ENCODE measurements at regions not wholly inside any gene's neighbourhood (a gene's known extent, or its start where the extent isn't known, plus 50 kb on each side); places are given as distances from the start of the nearest gene placed in this dataset.

GRCh38 chr16:27718201-27719105, 168.5 kb downstream of the KATNIP start:
- DNase-seq (ENCODE audit: low spot score) = no peak

- no peak for DNase-seq (ENCODE audit: low spot score)
Observed at GRCh38 chr16:27719106-27719445, 169.1 kb downstream of the KATNIP start.

GRCh38 chr16:27720731-27721530, 171.0 kb downstream of the KATNIP start:
- DNase-seq (ENCODE audit: low spot score) = no peak

- DNase-seq (ENCODE audit: low spot score) = peak; percentile 69
Observed at GRCh38 chr16:27721531-27722181, 171.7 kb downstream of the KATNIP start.

DNA sequence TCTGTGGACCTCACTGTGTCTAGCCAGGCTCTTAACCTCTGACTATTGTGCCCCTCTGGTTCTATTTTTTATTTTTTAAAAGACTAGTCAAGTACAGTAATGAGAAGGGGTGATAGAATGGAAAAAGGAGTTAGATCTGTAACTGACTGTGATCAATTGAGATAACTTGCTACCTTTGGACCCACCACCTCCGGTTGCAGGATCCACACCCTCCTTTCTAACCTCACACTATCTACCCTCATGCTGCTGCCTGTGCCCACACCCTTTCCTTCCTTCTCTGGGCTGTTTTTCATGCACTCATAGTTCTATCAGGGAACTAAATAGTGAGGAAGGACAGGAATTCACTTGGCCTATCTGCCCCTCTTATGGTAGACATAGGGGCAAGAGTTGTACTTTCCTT, 172.3 kb downstream of the KATNIP start:
- no peak for DNase-seq (ENCODE audit: low spot score)

- no peak for DNase-seq (ENCODE audit: low spot score)
Observed at GRCh38 chr16:27722892-27723450, 173.0 kb downstream of the KATNIP start.

DNA sequence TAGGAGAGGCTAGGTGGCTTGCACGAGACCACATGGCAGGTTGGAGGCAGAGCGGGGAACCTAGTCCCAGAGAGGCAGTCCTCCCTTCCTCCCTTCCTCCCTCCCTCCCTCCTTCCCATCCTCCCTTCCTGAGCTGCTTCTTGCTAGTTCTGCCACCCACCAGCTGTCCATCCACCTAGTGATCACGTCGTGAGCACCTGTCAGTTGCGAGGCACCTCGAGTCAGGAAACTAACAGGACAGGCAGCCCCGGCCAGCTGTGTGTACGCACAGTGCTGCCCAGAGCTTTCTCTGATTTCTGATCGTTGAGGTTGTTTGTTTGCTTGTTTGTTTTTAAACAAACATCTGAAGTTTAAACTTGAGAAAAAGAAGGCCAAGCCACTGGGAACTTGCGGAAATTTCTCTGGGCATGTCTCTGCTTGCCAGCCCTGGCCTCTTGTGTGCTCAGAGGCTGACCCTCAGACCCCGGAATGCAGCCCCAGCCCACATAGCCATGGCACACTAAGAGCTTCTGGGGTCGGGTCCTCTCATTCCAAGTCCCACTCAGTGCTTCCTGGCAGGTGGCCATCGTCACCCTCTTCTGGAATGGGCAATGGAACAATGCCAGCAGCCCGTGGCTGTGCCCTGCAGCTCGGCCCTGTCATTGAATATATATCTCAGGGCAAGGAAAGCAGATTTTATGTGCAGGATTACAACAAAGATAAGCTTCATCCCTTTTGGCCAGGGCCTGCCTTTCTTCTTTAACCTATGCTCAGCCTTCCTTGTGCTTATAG, 174.0 kb downstream of the KATNIP start:
- no peak for DNase-seq (ENCODE audit: low spot score)

GRCh38 chr16:27724482-27725235, 174.7 kb downstream of the KATNIP start:
- DNase-seq (ENCODE audit: low spot score) = no peak

- DNase-seq (ENCODE audit: low spot score) = no peak
Observed at GRCh38 chr16:27725236-27726000, 175.5 kb downstream of the KATNIP start.

- DNase-seq (ENCODE audit: low spot score) = no peak
Observed at GRCh38 chr16:27726621-27727261, 176.8 kb downstream of the KATNIP start.

- DNase-seq (ENCODE audit: low spot score) = no peak
Observed at GRCh38 chr16:27727941-27728340, 178.0 kb downstream of the KATNIP start.

DNA sequence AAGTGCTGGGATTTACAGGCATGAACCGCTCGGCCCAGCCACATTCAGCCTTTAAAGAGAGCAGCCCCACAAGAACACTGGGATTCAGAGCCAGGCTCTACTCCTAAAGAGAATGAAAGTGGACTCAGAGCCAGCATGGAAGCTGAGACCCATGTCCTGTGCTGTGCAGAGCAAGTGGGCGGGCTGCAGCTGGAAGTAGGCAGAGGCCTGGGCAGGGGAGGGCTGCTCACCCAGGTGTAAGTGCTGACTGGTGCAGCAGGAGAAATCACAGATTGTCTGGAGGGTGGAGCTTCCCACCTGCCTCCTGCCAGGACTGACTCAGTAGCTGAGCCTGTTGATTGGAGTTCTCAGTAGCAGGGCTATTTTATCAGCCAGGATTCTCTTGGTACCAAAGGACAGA, 178.7 kb downstream of the KATNIP start:
- DNase-seq (ENCODE audit: low spot score) = no peak

GRCh38 chr16:27729516-27730304, 179.8 kb downstream of the KATNIP start:
- DNase-seq (ENCODE audit: low spot score) = no peak

- DNase-seq (ENCODE audit: low spot score) = no peak
Observed at GRCh38 chr16:27730661-27731210, 180.8 kb downstream of the KATNIP start.

DNA sequence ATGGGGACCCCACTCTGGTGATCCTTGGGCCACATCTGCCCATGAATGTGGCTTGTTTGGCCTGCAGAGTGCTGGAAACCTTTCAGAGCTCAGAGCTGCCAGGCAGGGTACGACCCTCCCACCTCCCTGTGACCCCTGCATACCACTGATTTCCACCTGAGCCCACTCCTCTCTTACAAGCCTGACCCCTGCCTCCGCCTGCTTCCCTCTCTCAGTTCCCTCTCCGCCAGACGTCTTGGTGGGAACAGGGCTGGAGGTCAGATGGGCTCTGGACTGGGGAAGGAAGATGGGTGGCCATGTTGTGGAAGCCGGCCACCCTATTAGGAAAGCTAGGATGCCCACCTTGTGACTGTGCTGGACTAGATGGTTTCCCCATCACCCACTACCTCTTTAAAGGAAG, 185.1 kb downstream of the KATNIP start:
- no peak for DNase-seq (ENCODE audit: low spot score)

DNA sequence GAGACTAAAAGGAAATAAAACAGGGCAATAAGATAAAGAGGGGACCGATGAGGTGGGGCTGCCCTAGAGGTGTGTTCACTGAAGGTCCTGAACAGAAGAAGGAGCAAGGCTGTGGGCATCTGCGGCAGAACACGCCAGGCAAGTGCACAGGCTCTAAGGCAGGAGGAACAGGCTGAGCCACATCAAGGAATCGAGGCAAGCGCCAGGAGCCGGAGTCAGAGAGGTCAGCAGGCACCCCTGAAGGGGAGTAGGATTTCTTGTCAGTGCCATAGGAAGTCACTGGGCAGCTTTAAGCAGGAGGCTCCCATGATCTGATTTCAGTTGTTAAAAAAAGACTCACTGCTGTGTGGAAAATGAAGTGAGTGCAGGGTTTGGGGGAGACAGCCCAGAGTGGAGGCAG, 186.5 kb downstream of the KATNIP start:
- no peak for DNase-seq (ENCODE audit: low spot score)

- no peak for DNase-seq (ENCODE audit: low spot score)
Observed at GRCh38 chr16:27737513-27737912, 187.6 kb downstream of the KATNIP start.
